ENCODE measurements at regions not wholly inside any gene's neighbourhood (a gene's known extent, or its start where the extent isn't known, plus 50 kb on each side); places are given as distances from the start of the nearest gene placed in this dataset.

DNA sequence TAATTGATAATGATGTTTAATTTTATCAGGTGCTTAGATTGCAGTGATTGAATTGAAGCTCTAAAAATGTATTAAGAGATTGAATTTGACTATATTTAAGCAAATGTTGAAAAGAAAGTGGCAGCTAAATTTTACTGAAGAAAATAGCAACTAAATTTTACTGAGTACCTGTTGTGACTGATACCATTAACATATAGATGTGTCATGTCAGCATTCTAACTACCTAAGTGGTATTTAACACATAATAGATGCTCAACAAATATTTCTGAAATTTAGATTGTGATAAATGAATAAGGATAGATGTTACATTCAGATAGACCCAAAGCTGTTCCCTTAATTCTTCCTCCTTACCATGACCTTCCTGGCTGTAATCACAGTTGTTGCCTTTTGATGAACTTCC is 350.9 kb upstream of the VWC2 start:
- Histone ChIP-seq H3K4me3 (ENCODE audit: low read length) (no peak overlapping the region), H3K4me1 (ENCODE audit: insufficient read depth, low read length) (no peaks in the 10 kb centered on the region), H2AFZ (ENCODE audit: low read depth, low read length) (no peak overlapping the region), H3K9me3 (ENCODE audit: low read length) (no peaks in the 10 kb centered on the region), H3K27me3 (ENCODE audit: insufficient read depth, low read length) (no peaks in the 10 kb centered on the region), H3K36me3 (ENCODE audit: insufficient read depth, low read length) (no peaks in the 10 kb centered on the region)

GRCh38 chr7:49424109-49424508 is 349.3 kb upstream of the VWC2 start:
- H3K27me3 ChIP-seq (ENCODE audit: insufficient read depth, low read length) = no peaks in the 10 kb centered on the region
- H3K9me3 ChIP-seq (ENCODE audit: low read length) = no peaks in the 10 kb centered on the region
- H2AFZ ChIP-seq (ENCODE audit: low read depth, low read length) = no peak overlapping the region
- H3K36me3 ChIP-seq (ENCODE audit: insufficient read depth, low read length) = no peaks in the 10 kb centered on the region
- H3K4me3 ChIP-seq (ENCODE audit: low read length) = no peak overlapping the region
- no peaks in the 10 kb centered on the region for H3K4me1 ChIP-seq (ENCODE audit: insufficient read depth, low read length)

GRCh38 chr7:49425277-49425818 is 348.1 kb upstream of the VWC2 start:
- Histone ChIP-seq H3K27me3 (ENCODE audit: insufficient read depth, low read length) (no peaks in the 10 kb centered on the region), H3K36me3 (ENCODE audit: insufficient read depth, low read length) (no peaks in the 10 kb centered on the region), H3K4me1 (ENCODE audit: insufficient read depth, low read length) (no peaks in the 10 kb centered on the region), H3K9me3 (ENCODE audit: low read length) (no peaks in the 10 kb centered on the region), H3K4me3 (ENCODE audit: low read length) (no peak overlapping the region), H2AFZ (ENCODE audit: low read depth, low read length) (no peak overlapping the region)

DNA sequence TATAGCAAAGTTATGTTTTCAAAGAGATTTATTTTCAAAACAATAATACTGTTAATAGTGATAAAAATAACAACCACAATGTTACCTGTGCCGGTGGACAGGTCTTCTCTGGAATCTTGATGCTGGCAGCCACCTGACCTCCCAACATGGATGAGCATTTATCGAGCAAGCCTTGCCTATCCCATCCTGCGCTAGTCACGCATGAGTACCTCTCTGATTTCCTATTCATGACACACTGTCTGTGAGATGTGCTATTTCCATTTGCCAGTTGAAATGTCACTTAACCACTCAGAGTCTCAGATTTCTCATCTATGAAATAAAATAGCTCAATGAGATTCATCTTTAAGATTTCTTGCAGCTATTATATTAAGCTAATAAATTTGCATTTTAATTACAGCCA is 341.2 kb upstream of the VWC2 start:
- no peak overlapping the region for H3K4me3 ChIP-seq (ENCODE audit: low read length)
- no peaks in the 10 kb centered on the region for H3K9me3 ChIP-seq (ENCODE audit: low read length)
- no peaks in the 10 kb centered on the region for H3K36me3 ChIP-seq (ENCODE audit: insufficient read depth, low read length)
- no peak overlapping the region for H2AFZ ChIP-seq (ENCODE audit: low read depth, low read length)
- no peaks in the 10 kb centered on the region for H3K4me1 ChIP-seq (ENCODE audit: insufficient read depth, low read length)
- no peaks in the 10 kb centered on the region for H3K27me3 ChIP-seq (ENCODE audit: insufficient read depth, low read length)

DNA sequence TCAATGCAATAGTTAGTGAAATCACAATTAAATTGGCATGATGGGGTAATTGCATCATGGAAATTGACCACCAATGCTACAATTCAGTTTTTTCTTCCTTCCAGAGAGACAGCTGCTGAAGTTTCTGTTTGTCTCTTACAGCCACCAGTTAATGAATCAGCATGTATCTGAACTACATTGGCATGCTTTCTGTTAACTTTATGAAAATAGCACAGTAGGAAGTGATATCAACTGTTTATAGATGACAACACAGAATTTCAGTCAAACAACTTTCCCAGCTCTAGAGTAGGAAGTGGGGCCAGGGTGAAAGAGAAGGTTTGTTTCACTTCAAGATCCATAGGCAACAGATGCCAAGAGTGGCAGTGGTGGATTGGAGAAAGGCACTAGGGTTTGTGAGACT is 339.6 kb upstream of the VWC2 start:
- no peaks in the 10 kb centered on the region for H3K4me1 ChIP-seq (ENCODE audit: insufficient read depth, low read length)
- no peak overlapping the region for H2AFZ ChIP-seq (ENCODE audit: low read depth, low read length)
- no peaks in the 10 kb centered on the region for H3K27me3 ChIP-seq (ENCODE audit: insufficient read depth, low read length)
- no peaks in the 10 kb centered on the region for H3K36me3 ChIP-seq (ENCODE audit: insufficient read depth, low read length)
- H3K9me3 ChIP-seq (ENCODE audit: low read length) = no peaks in the 10 kb centered on the region
- H3K4me3 ChIP-seq (ENCODE audit: low read length) = no peak overlapping the region

- H3K9me3 ChIP-seq (ENCODE audit: low read length) = no peaks in the 10 kb centered on the region
- no peaks in the 10 kb centered on the region for H3K27me3 ChIP-seq (ENCODE audit: insufficient read depth, low read length)
- no peak overlapping the region for H3K4me3 ChIP-seq (ENCODE audit: low read length)
- no peak overlapping the region for H2AFZ ChIP-seq (ENCODE audit: low read depth, low read length)
- no peaks in the 10 kb centered on the region for H3K36me3 ChIP-seq (ENCODE audit: insufficient read depth, low read length)
- H3K4me1 ChIP-seq (ENCODE audit: insufficient read depth, low read length) = no peaks in the 10 kb centered on the region
Observed at GRCh38 chr7:49434846-49435245, 338.6 kb upstream of the VWC2 start.

DNA sequence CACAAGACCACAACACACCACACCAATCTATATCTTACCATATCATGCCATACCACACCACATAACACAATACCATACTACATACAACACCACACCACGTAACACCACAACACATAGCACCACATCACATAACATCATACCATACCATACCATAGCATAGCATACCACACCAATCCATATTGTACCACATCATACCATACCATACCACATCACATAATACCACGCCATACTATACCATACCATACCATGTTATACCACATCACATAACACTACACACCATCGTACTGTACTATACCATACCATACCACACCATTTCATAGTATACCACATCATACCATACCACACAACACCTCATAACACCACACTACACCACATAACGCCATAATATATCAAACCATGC is 335.2 kb upstream of the VWC2 start:
- Histone ChIP-seq H3K36me3 (ENCODE audit: insufficient read depth, low read length) (no peaks in the 10 kb centered on the region), H3K9me3 (ENCODE audit: low read length) (no peaks in the 10 kb centered on the region), H3K4me3 (ENCODE audit: low read length) (no peak overlapping the region), H2AFZ (ENCODE audit: low read depth, low read length) (no peak overlapping the region), H3K27me3 (ENCODE audit: insufficient read depth, low read length) (no peaks in the 10 kb centered on the region), H3K4me1 (ENCODE audit: insufficient read depth, low read length) (no peaks in the 10 kb centered on the region)

DNA sequence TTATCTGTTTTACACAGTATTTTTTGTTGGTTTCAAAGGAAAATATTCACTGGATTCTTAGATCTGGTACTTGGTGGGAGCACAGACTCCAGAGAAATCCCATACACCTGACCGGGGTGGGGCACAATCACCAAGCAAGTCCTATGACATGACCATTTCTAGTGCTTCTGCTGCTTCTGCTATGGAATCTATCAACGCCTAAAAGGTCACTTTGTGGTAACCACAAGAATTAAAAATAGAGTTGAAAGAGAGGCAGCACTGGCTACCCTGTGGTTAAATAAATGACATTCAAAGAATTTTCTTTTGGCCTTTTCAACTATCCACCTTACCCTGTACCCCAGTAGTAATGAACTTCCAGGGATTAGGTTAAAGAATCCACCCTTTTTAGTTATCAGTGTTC is 329.9 kb upstream of the VWC2 start:
- no peak overlapping the region for H3K4me3 ChIP-seq (ENCODE audit: low read length)
- no peaks in the 10 kb centered on the region for H3K9me3 ChIP-seq (ENCODE audit: low read length)
- H3K27me3 ChIP-seq (ENCODE audit: insufficient read depth, low read length) = no peaks in the 10 kb centered on the region
- no peaks in the 10 kb centered on the region for H3K4me1 ChIP-seq (ENCODE audit: insufficient read depth, low read length)
- no peaks in the 10 kb centered on the region for H3K36me3 ChIP-seq (ENCODE audit: insufficient read depth, low read length)
- no peak overlapping the region for H2AFZ ChIP-seq (ENCODE audit: low read depth, low read length)

DNA sequence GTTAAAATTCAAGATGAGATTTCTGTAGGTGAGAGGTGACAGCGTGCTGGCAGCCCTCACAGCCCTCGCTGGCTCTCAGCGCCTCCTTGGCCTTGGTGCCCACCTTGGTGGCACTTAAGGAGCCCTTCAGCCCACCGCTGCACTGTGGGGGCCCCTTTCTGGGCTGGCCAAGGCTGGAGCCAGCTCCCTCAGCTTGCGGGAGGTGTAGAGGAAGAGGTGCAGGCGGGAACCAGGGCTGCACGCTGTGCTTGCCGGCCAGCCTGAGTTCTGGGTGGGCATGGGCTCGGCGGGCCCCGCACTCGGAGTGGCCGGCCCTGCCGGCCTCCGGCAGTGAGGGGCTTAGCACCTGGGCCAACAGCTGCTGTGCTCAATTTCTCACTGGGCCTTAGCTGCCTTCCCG is 320.0 kb upstream of the VWC2 start:
- H3K27me3 ChIP-seq (ENCODE audit: insufficient read depth, low read length) = no peaks in the 10 kb centered on the region
- no peaks in the 10 kb centered on the region for H3K4me1 ChIP-seq (ENCODE audit: insufficient read depth, low read length)
- no peak overlapping the region for H3K4me3 ChIP-seq (ENCODE audit: low read length)

DNA sequence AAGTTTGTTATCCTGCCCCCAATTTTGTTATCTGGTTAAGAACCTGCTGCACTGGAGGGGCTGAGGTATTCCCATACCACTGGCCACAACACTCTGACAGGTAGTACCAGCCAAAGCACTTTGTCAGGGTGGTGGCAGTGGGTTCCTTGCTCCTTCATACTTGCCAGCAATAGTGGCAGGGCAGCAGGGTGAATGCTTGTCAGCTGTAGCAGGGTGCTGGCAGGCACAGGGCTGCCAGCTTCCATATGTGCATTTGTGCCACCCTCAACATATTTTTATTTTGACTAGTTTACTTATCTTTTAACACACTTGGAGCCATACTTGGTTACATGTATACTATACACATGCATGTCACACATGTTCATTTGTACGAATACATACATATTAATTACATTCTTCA is 294.0 kb upstream of the VWC2 start:
- H3K9me3 ChIP-seq (ENCODE audit: low read length) = no peaks in the 10 kb centered on the region
- no peaks in the 10 kb centered on the region for H3K4me1 ChIP-seq (ENCODE audit: insufficient read depth, low read length)
- no peaks in the 10 kb centered on the region for H3K36me3 ChIP-seq (ENCODE audit: insufficient read depth, low read length)
- no peak overlapping the region for H2AFZ ChIP-seq (ENCODE audit: low read depth, low read length)
- no peak overlapping the region for H3K4me3 ChIP-seq (ENCODE audit: low read length)
- H3K27me3 ChIP-seq (ENCODE audit: insufficient read depth, low read length) = no peaks in the 10 kb centered on the region

More for the DNA sequence above, 320.0 kb upstream of the VWC2 start:
- no peak overlapping the region for H2AFZ ChIP-seq (ENCODE audit: low read depth, low read length)
- no peaks in the 10 kb centered on the region for H3K9me3 ChIP-seq (ENCODE audit: low read length)
- no peaks in the 10 kb centered on the region for H3K36me3 ChIP-seq (ENCODE audit: insufficient read depth, low read length)

GRCh38 chr7:49479936-49480544 is 293.4 kb upstream of the VWC2 start:
- Histone ChIP-seq H3K27me3 (ENCODE audit: insufficient read depth, low read length) (no peaks in the 10 kb centered on the region), H3K4me3 (ENCODE audit: low read length) (no peak overlapping the region), H3K36me3 (ENCODE audit: insufficient read depth, low read length) (no peaks in the 10 kb centered on the region), H3K9me3 (ENCODE audit: low read length) (no peaks in the 10 kb centered on the region), H2AFZ (ENCODE audit: low read depth, low read length) (no peak overlapping the region), H3K4me1 (ENCODE audit: insufficient read depth, low read length) (no peaks in the 10 kb centered on the region)

- H3K4me3 ChIP-seq (ENCODE audit: low read length) = no peak overlapping the region
- no peaks in the 10 kb centered on the region for H3K36me3 ChIP-seq (ENCODE audit: insufficient read depth, low read length)
- no peak overlapping the region for H2AFZ ChIP-seq (ENCODE audit: low read depth, low read length)
- no peaks in the 10 kb centered on the region for H3K9me3 ChIP-seq (ENCODE audit: low read length)
- no peaks in the 10 kb centered on the region for H3K4me1 ChIP-seq (ENCODE audit: insufficient read depth, low read length)
- H3K27me3 ChIP-seq (ENCODE audit: insufficient read depth, low read length) = no peaks in the 10 kb centered on the region
Observed at GRCh38 chr7:49481075-49481474, 292.4 kb upstream of the VWC2 start.

DNA sequence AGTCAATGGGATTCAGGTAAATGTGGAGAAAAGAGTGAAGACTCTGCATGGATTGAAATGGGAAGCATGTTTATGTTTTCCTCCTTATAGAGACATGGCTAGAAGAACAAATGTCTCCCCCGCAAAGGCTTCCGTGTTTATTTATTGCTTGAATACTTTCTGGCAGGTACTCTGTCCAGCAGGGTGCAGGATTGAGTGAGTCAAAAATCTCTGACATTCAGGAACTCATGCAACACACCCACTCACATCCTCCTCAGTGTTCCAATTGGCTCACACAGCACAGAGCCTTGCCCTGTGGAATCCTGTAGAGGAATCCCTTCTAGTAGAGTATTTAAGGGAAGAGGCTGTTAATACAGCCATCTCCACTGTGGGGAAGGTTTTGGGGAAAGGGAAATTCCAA is 290.3 kb upstream of the VWC2 start:
- no peaks in the 10 kb centered on the region for H3K36me3 ChIP-seq (ENCODE audit: insufficient read depth, low read length)
- no peaks in the 10 kb centered on the region for H3K4me1 ChIP-seq (ENCODE audit: insufficient read depth, low read length)
- H3K27me3 ChIP-seq (ENCODE audit: insufficient read depth, low read length) = no peaks in the 10 kb centered on the region
- H2AFZ ChIP-seq (ENCODE audit: low read depth, low read length) = no peak overlapping the region
- H3K9me3 ChIP-seq (ENCODE audit: low read length) = no peaks in the 10 kb centered on the region
- H3K4me3 ChIP-seq (ENCODE audit: low read length) = no peak overlapping the region

Data from neuron (in vitro differentiated cells).